K562 (cell line): ENCODE measurements at regions not wholly inside any gene's neighbourhood (a gene's known extent, or its start where the extent isn't known, plus 50 kb on each side); places are given as distances from the start of the nearest gene placed in this dataset.

Experiments
- ATAC-seq: fragments of 200-7000 bp; cut with Tn5 transposase; 3 replicates; pipeline ENCODE4 v1.9.1; 2020; ENCODE audit warnings: moderate library complexity
- BruUV-seq: library from RNA; stranded (reverse); fragments of 400-500 nt; replicated peaks from 2 replicates; lab custom pipeline; 2021; lab: Mats Ljungman, UMichigan
- CTCF ChIA-PET: fragments of 300-600 bp; formaldehyde crosslinking; extraction: SDS; loops from one replicate; lab custom pipeline; 2021; ENCODE audit warnings: low intra/inter-chr PET ratio; lab: Yijun Ruan, JAX
- POLR2A ChIA-PET: fragments of 300-600, 350-650 bp; sonication (Branson Sonifier 250); formaldehyde crosslinking; extraction: SDS; loops from one replicate; lab custom pipeline; 2021; ENCODE audit warnings: antibody characterized with exemption, inconsistent platforms; lab: Yijun Ruan, JAX
- DNase-seq, 4 experiments: peaks; one replicate each; pipeline versions ENCODE4 v3.0.0 to v3.0.0-alpha.2; 2011 to 2018; ENCODE audit warnings: low spot score in 3 of 4, mixed read lengths in 3 of 4; ENCODE audit errors: extremely low read depth in 1 of 4
- FAIRE-seq: peaks from 2 replicates; lab custom pipeline; 2011; peaks lifted over from hg19 to GRCh38; lab: Jason Lieb, UNC
- H2AFZ ChIP-seq: 2 replicates; pipeline ENCODE4 v1.6.0; 2011; ENCODE audit warnings: low read depth, low read length, control low read depth, inconsistent platforms
- H3K27ac ChIP-seq: fragments of 200-600 bp; 3 replicates; pipeline ENCODE4 v1.8.0; 2011; ENCODE audit warnings: low read depth, mild to moderate bottlenecking, control low read depth, inconsistent platforms, low read length, moderate library complexity, mixed read lengths; ENCODE audit errors: extremely low read depth
- H3K27me3 ChIP-seq, 2 experiments: fragments of 300-600 bp in 1 of 2; 2 replicates in 1 of 2; 3 replicates in 1 of 2; pipeline versions ENCODE4 v1.6.0 to v1.8.0; 2011; ENCODE audit warnings: inconsistent platforms in 2 of 2, low read length in 2 of 2, mild to moderate bottlenecking in 1 of 2, mixed read lengths in 1 of 2, moderate library complexity in 1 of 2; ENCODE audit not compliant: control insufficient read depth in 2 of 2, insufficient read depth in 2 of 2
- H3K36me3 ChIP-seq: fragments of 300-600 bp; 3 replicates; pipeline ENCODE4 v1.8.0; 2011; ENCODE audit warnings: mild to moderate bottlenecking, low read length, inconsistent platforms; ENCODE audit not compliant: control insufficient read depth, insufficient read depth
- H3K4me1 ChIP-seq, 2 experiments: fragments of 200-600 bp in 1 of 2; replicated peaks in 1 of 2; 2 replicates in 1 of 2; 3 replicates in 1 of 2; pipeline versions ENCODE4 v1.5.1 to v1.8.0; 2011; ENCODE audit warnings: inconsistent platforms in 2 of 2, low read length in 2 of 2, mild to moderate bottlenecking in 1 of 2, mixed read lengths in 1 of 2, moderate library complexity in 1 of 2; ENCODE audit not compliant: control insufficient read depth in 2 of 2, insufficient read depth in 2 of 2
- H3K4me2 ChIP-seq: 2 replicates; pipeline ENCODE4 v1.6.1; 2011; ENCODE audit warnings: low read length, control low read depth, inconsistent platforms, mixed read lengths; ENCODE audit not compliant: insufficient read depth
- H3K4me3 ChIP-seq: fragments of 200-600 bp; sonication (generic), shearing (Covaris generic); 2 replicates; pipeline ENCODE4 v1.5.1; 2016; ENCODE audit warnings: control low read depth, inconsistent platforms
- H3K79me2 ChIP-seq: fragments of 200-600 bp; 3 replicates; pipeline ENCODE4 v1.8.0; 2011; ENCODE audit warnings: low read length, inconsistent platforms; ENCODE audit not compliant: control insufficient read depth, insufficient read depth
- H3K9ac ChIP-seq, 2 experiments: 2 replicates each; pipeline versions ENCODE4 v1.6.0 to v1.6.1; 2011; ENCODE audit warnings: low read depth in 2 of 2, low read length in 2 of 2, control low read depth in 1 of 2, inconsistent platforms in 1 of 2, mild to moderate bottlenecking in 1 of 2, mixed read lengths in 1 of 2; ENCODE audit not compliant: insufficient read depth in 1 of 2
- H3K9me1 ChIP-seq: one replicate; pipeline ENCODE4 v1.6.0; 2011; ENCODE audit warnings: inconsistent platforms, mild to moderate bottlenecking, low read length, moderate library complexity; ENCODE audit not compliant: control insufficient read depth, insufficient read depth
- H3K9me3 ChIP-seq: replicated peaks from 2 replicates; pipeline ENCODE4 v1.5.1; 2011; ENCODE audit warnings: low read depth, low read length, inconsistent platforms; ENCODE audit not compliant: control insufficient read depth, insufficient read depth
- H4K20me1 ChIP-seq: replicated peaks from 2 replicates; pipeline ENCODE4 v1.6.1; 2011; ENCODE audit warnings: low read length, inconsistent platforms, mixed read lengths; ENCODE audit not compliant: control insufficient read depth, insufficient read depth
- CSDE1 ChIP-seq, 2 experiments: fragments of 450-650 bp; IDR thresholded peaks; 2 replicates each; pipeline ENCODE4 v1.6.1; 2016; ENCODE audit warnings: mild to moderate bottlenecking in 1 of 2
- RAD21 ChIP-seq, 2 experiments: fragments of 250-450 bp in 1 of 2; fragments of 450-650 bp in 1 of 2; sonication (Bioruptor Pico) in 1 of 2; formaldehyde crosslinking in 1 of 2; IDR thresholded peaks in 1 of 2; conservative IDR thresholded peaks in 1 of 2; 2 replicates each; pipeline versions ENCODE4 v1.4.0 to v1.8.0; 2020 to 2022; ENCODE audit warnings: mild to moderate bottlenecking in 2 of 2, moderate library complexity in 1 of 2
- RBM25 ChIP-seq: fragments of 200-400 bp; formaldehyde crosslinking; IDR thresholded peaks from 2 replicates; pipeline ENCODE4 v1.6.1; 2018; ENCODE audit warnings: low read length, low read depth, moderate library complexity; ENCODE audit not compliant: severe bottlenecking
- STAG1 ChIP-seq: sonication (generic); formaldehyde crosslinking; IDR thresholded peaks from 2 replicates; pipeline ENCODE4 v1.5.0; 2020; ENCODE audit warnings: missing genetic modification reagents, borderline replicate concordance
- TSC22D4 ChIP-seq: fragments of 450-650 bp; IDR thresholded peaks from 2 replicates; pipeline ENCODE4 v1.6.1; 2016; ENCODE audit warnings: missing genetic modification characterization, missing biosample characterization, control low read depth
- in situ Hi-C: fragments of 300-500 bp; cut with MboI; formaldehyde crosslinking; loops from 4 replicates; pipeline ENCODE4 v1.15.0; 2018; ENCODE audit warnings: inconsistent platforms, mixed read lengths
- intact Hi-C: fragments of 100-400 bp; cut with micrococcal nuclease; formaldehyde crosslinking; loops from 2 replicates; pipeline ENCODE4 v1.14.2; 2022
- TF ChIP-seq, protein P1 (sequence below): fragments of 250-450 bp; sonication (Bioruptor Pico); IDR thresholded peaks from 2 replicates; pipeline ENCODE4 v1.8.0; 2022; ENCODE audit warnings: inconsistent platforms, mild to moderate bottlenecking, moderate library complexity, borderline replicate concordance
- TF ChIP-seq, protein P2 (sequence below): fragments of 250-450 bp; sonication (Bioruptor Pico); IDR thresholded peaks from 2 replicates; pipeline ENCODE4 v1.8.0; 2021; ENCODE audit warnings: moderate library complexity, mild to moderate bottlenecking, inconsistent platforms
- TF ChIP-seq, protein P3 (sequence below), 3 experiments: IDR thresholded peaks in 2 of 3; conservative IDR thresholded peaks in 1 of 3; 2 replicates each; pipeline ENCODE4 v1.5.1; 2011 to 2012; ENCODE audit warnings: low read length in 3 of 3, mild to moderate bottlenecking in 3 of 3, control low read depth in 2 of 3, improper control_type of control experiment in 1 of 3, inconsistent platforms in 1 of 3, low read depth in 1 of 3, mixed read lengths in 1 of 3, moderate library complexity in 1 of 3; ENCODE audit not compliant: insufficient read depth in 2 of 3
- TF ChIP-seq, protein P4 (sequence below): fragments of 250-450 bp; sonication (Bioruptor Pico); IDR thresholded peaks from 2 replicates; pipeline ENCODE4 v1.5.0; 2021
- TF ChIP-seq, protein P5 (sequence below): IDR thresholded peaks from 2 replicates; pipeline ENCODE4 v1.6.1; 2016; ENCODE audit warnings: missing genetic modification characterization, missing compliant biosample characterization

DNA sequence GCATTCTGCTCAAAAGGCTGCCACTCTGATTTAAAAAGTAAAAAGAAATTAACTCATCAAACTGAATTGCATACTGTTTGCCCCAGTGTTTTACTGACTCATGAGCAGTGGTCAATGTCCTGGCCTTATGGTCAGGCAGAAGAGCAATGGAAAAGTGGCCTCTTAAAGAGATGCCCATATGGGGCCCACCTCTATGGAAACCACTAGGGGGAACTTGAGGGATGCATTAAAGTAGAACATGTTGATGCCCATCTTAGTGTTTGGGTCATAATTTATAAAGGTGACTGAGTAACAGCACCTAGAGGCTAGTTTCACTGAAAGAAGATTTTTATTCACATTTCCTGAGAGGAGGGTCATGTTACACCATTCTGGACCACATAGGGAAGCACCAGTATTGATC is 66.5 kb upstream of the RNU6-1 start:
- Histone ChIP-seq H3K36me3 (no peaks in the 10 kb centered on the region), H3K9ac (no peak overlapping the region), H3K4me1 (peaks cover 0 to 6% of the 10 kb centered on the region in 2 experiments; a peak in 2 of 5 replicates), H3K9me1 (no peaks in the 10 kb centered on the region), H3K27me3 (no peaks in the 10 kb centered on the region), H3K4me2 (no peak overlapping the region), H3K27ac (no peak overlapping the region), H2AFZ (no peak overlapping the region), H3K9me3 (peaks cover 2% of the 10 kb centered on the region; the same call in 1 of the 2 replicates), H3K79me2 (no peaks in the 10 kb centered on the region), H3K4me3 (no peak overlapping the region), H4K20me1 (no peaks in the 10 kb centered on the region)
- no TSS peak for BruUV-seq
- CTCF ChIA-PET = interaction anchor here (0.6 kb wide), 1 partner anchor 43 kb away, joined by 3 read pairs; no protein-coding TSS in a partner anchor
- no peak for FAIRE-seq
- no peak for DNase-seq
- TF ChIP-seq STAG1 (CRISPR knock-in tag) = no peak
- TF ChIP-seq CSDE1 (IDR thresholded peaks at IDR 0.05) = no peak
- TF ChIP-seq TSC22D4 = no peak
- TF ChIP-seq, protein P1, sequence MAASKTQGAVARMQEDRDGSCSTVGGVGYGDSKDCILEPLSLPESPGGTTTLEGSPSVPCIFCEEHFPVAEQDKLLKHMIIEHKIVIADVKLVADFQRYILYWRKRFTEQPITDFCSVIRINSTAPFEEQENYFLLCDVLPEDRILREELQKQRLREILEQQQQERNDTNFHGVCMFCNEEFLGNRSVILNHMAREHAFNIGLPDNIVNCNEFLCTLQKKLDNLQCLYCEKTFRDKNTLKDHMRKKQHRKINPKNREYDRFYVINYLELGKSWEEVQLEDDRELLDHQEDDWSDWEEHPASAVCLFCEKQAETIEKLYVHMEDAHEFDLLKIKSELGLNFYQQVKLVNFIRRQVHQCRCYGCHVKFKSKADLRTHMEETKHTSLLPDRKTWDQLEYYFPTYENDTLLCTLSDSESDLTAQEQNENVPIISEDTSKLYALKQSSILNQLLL (CRISPR knock-in tag) = no peak
- peak in 1 of 2 experiments; percentile 39; a peak in 1 of 4 replicates for TF ChIP-seq RAD21 (CRISPR knock-in tag; conservative IDR thresholded peaks at IDR 0.05 in 1 of 2, IDR thresholded peaks at IDR 0.05 in 1 of 2)
- TF ChIP-seq, protein P2, sequence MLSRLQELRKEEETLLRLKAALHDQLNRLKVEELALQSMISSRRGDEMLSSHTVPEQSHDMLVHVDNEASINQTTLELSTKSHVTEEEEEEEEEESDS = no peak
- no peak for TF ChIP-seq RBM25
- TF ChIP-seq, protein P3, sequence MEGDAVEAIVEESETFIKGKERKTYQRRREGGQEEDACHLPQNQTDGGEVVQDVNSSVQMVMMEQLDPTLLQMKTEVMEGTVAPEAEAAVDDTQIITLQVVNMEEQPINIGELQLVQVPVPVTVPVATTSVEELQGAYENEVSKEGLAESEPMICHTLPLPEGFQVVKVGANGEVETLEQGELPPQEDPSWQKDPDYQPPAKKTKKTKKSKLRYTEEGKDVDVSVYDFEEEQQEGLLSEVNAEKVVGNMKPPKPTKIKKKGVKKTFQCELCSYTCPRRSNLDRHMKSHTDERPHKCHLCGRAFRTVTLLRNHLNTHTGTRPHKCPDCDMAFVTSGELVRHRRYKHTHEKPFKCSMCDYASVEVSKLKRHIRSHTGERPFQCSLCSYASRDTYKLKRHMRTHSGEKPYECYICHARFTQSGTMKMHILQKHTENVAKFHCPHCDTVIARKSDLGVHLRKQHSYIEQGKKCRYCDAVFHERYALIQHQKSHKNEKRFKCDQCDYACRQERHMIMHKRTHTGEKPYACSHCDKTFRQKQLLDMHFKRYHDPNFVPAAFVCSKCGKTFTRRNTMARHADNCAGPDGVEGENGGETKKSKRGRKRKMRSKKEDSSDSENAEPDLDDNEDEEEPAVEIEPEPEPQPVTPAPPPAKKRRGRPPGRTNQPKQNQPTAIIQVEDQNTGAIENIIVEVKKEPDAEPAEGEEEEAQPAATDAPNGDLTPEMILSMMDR (IDR thresholded peaks at IDR 0.05 in 2 of 3, conservative IDR thresholded peaks at IDR 0.05 in 1 of 3; ENCODE audit: insufficient read depth in 2 of 3, low read depth in 1 of 3, low read length in 3 of 3) = peak in 2 of 3 experiments; percentile 24 to 26; a peak in 4 of 6 replicates
- TF ChIP-seq, protein P4, sequence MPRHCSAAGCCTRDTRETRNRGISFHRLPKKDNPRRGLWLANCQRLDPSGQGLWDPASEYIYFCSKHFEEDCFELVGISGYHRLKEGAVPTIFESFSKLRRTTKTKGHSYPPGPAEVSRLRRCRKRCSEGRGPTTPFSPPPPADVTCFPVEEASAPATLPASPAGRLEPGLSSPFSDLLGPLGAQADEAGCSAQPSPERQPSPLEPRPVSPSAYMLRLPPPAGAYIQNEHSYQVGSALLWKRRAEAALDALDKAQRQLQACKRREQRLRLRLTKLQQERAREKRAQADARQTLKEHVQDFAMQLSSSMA = no peak
- TF ChIP-seq, protein P5, sequence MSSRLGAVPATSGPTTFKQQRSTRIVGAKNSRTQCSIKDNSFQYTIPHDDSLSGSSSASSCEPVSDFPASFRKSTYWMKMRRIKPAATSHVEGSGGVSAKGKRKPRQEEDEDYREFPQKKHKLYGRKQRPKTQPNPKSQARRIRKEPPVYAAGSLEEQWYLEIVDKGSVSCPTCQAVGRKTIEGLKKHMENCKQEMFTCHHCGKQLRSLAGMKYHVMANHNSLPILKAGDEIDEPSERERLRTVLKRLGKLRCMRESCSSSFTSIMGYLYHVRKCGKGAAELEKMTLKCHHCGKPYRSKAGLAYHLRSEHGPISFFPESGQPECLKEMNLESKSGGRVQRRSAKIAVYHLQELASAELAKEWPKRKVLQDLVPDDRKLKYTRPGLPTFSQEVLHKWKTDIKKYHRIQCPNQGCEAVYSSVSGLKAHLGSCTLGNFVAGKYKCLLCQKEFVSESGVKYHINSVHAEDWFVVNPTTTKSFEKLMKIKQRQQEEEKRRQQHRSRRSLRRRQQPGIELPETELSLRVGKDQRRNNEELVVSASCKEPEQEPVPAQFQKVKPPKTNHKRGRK (tag) = no peak
- in situ Hi-C loops = no loop called here
- POLR2A ChIA-PET = no interaction called here
- intact Hi-C loops = no loop called here
- ATAC-seq = no peak
